ENCODE measurements at regions not wholly inside any gene's neighbourhood (a gene's known extent, or its start where the extent isn't known, plus 50 kb on each side); places are given as distances from the start of the nearest gene placed in this dataset.
A peak's percentile ranks its signal among the peaks of the same experiment; 100 is the strongest.

DNA sequence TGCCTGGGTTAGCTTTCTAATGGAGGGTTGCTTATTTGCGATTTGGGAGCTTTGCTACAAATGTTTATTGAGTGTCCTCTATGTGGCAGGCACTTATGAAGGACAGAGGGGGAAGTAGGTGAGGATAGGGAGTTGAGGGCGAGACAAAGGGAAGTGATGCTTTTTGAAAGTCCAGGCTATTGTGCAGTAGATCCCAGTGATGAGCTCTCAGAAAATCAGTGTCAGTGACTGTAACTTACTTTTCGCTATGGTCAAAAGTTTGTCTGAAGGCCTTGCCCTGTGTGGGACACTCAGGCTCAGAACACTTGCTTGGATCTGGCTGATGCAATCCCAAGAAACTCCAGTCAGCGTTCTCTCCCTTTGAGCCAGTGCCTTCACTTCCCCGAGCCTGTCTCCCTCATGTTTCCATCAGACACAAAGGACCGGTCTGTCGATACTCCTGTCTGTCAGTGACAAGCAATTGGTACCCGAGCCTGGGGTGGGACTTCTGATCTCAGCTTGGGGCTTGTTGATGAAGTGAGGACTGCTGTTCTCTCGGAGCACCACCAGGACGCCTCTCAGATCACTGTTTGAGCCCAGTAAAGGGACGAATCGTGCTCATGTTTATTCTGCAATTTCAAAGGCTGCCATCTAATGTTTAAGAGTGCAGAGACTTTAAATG is 63.1 kb upstream of the SORCS3 start:
- H3K4me1 ChIP-seq (ENCODE audit: insufficient read depth, low read length): 0 out of 2 replicates have a peak, but pooled peaks cover 6% of the 10 kb centered on the region
- peaks cover 0 to 25% of the 10 kb centered on the region in 2 experiments; a peak in 2 of 5 replicates for H3K27me3 ChIP-seq (ENCODE audit: control insufficient read depth in 1 of 2, insufficient read depth in 2 of 2, low read length in 2 of 2)
- in situ Hi-C loops (cut with HindIII; ENCODE audit: extremely low pct_ligation_motif_present, low pct_unique_long_range_greater_than_20kb): no loop called here
- DNase-seq (ENCODE audit: low spot score) (no peak), ATAC-seq (peak; percentile 19; the same call in 1 of the 3 replicates), FAIRE-seq (no peak)
- no peaks in the 10 kb centered on the region for H3K79me2 ChIP-seq (ENCODE audit: insufficient read depth, low read length)
- H4K20me1 ChIP-seq (ENCODE audit: insufficient read depth, low read length): 0 out of 2 replicates have a peak, but pooled peaks cover 3% of the 10 kb centered on the region
- H3K36me3 ChIP-seq (replicated peaks in 1 of 2; ENCODE audit: control insufficient read depth in 1 of 2, insufficient read depth in 2 of 2, low read length in 2 of 2): no peaks in the 10 kb centered on the region
- ChIA-PET CTCF (ENCODE audit: low intra/inter-chr PET ratio, low total read pairs) (no interaction called here), POLR2A (no interaction called here)
- intact Hi-C loops (cut with micrococcal nuclease; ENCODE audit: unreplicated experiment): no loop called here
- H3K4me2 ChIP-seq (ENCODE audit: low read depth, low read length): no peak overlapping the region
- H3K9me3 ChIP-seq (ENCODE audit: low read length): no peaks in the 10 kb centered on the region
- no TSS peak for BruUV-seq (replicated peaks)
- no peak overlapping the region for H3K27ac ChIP-seq (ENCODE audit: extremely low read length, insufficient read depth, low read length)
- 22% methylated on average over 10 of the region's 12 CpGs for WGBS (ENCODE audit: low lambda C conversion rate)
- no peak overlapping the region for H3K9ac ChIP-seq (ENCODE audit: insufficient read depth, low read depth, low read length)
- no peak overlapping the region for H2AFZ ChIP-seq (ENCODE audit: low read length)
- no peak overlapping the region for H3K4me3 ChIP-seq (replicated peaks in 1 of 3; ENCODE audit: insufficient read depth in 1 of 3, low read depth in 2 of 3, low read length in 3 of 3)
- TF ChIP-seq ZNF550 (CRISPR knock-in tag; IDR thresholded peaks at IDR 0.05; ENCODE audit: borderline replicate concordance) (no peak), ZNF263 (CRISPR knock-in tag; IDR thresholded peaks at IDR 0.05) (0 out of 2 replicates have a peak, but pooled peaks have one; percentile 35)
- TF ChIP-seq, protein P1, sequence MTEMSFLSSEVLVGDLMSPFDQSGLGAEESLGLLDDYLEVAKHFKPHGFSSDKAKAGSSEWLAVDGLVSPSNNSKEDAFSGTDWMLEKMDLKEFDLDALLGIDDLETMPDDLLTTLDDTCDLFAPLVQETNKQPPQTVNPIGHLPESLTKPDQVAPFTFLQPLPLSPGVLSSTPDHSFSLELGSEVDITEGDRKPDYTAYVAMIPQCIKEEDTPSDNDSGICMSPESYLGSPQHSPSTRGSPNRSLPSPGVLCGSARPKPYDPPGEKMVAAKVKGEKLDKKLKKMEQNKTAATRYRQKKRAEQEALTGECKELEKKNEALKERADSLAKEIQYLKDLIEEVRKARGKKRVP (CRISPR knock-in tag; IDR thresholded peaks at IDR 0.05): peak in 1 of 2 experiments; percentile 88; a peak in 2 of 4 replicates

DNA sequence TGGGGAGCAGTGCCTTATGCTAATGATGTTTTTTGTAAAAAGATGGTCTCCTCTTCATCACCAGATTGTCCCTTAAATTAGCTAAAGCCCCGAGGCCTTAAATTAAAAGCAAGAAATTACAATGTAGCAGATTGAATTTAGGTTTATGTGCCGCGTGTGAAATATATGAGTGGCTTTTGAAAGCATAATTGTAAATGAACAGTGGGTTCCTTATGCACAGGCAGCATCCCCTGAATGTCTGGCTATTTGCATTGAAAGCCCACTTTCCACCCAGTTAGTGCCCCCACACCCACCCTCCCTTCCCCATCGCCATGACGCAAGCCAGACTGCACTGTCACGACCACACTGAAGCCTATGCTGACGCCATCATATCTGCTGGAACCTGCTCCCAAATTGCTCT is 62.4 kb upstream of the SORCS3 start:
- BruUV-seq (replicated peaks): no TSS peak
- ATAC-seq (no peak), FAIRE-seq (no peak), DNase-seq (ENCODE audit: low spot score) (no peak)
- ChIA-PET POLR2A (no interaction called here), CTCF (ENCODE audit: low intra/inter-chr PET ratio, low total read pairs) (no interaction called here)
- Histone ChIP-seq H3K9ac (ENCODE audit: insufficient read depth, low read depth, low read length) (no peak overlapping the region), H4K20me1 (ENCODE audit: insufficient read depth, low read length) (0 out of 2 replicates have a peak, but pooled peaks cover 3% of the 10 kb centered on the region), H3K4me2 (ENCODE audit: low read depth, low read length) (no peak overlapping the region), H3K4me3 (replicated peaks in 1 of 3; ENCODE audit: insufficient read depth in 1 of 3, low read depth in 2 of 3, low read length in 3 of 3) (no peak overlapping the region), H3K4me1 (ENCODE audit: insufficient read depth, low read length) (0 out of 2 replicates have a peak, but pooled peaks cover 6% of the 10 kb centered on the region), H3K27ac (ENCODE audit: extremely low read length, insufficient read depth, low read length) (no peak overlapping the region), H3K9me3 (ENCODE audit: low read length) (no peaks in the 10 kb centered on the region), H2AFZ (ENCODE audit: low read length) (no peak overlapping the region), H3K27me3 (ENCODE audit: control insufficient read depth in 1 of 2, insufficient read depth in 2 of 2, low read length in 2 of 2) (peaks cover 0 to 25% of the 10 kb centered on the region in 2 experiments; a peak in 2 of 5 replicates), H3K36me3 (replicated peaks in 1 of 2; ENCODE audit: control insufficient read depth in 1 of 2, insufficient read depth in 2 of 2, low read length in 2 of 2) (no peaks in the 10 kb centered on the region), H3K79me2 (ENCODE audit: insufficient read depth, low read length) (no peaks in the 10 kb centered on the region)
- in situ Hi-C loops (cut with HindIII; ENCODE audit: extremely low pct_ligation_motif_present, low pct_unique_long_range_greater_than_20kb) (no loop called here), intact Hi-C loops (cut with micrococcal nuclease; ENCODE audit: unreplicated experiment) (no loop called here)
- 60% methylated on average over 6 of the region's 7 CpGs for WGBS (ENCODE audit: low lambda C conversion rate)
- TF ChIP-seq NFIB (CRISPR knock-in tag; IDR thresholded peaks at IDR 0.05; ENCODE audit: borderline replicate concordance) (no peak), ZNF550 (CRISPR knock-in tag; IDR thresholded peaks at IDR 0.05; ENCODE audit: borderline replicate concordance) (no peak), RXRA (CRISPR knock-in tag; IDR thresholded peaks at IDR 0.05) (no peak), ZNF180 (CRISPR knock-in tag; IDR thresholded peaks at IDR 0.05; ENCODE audit: borderline replicate concordance, low read depth) (no peak), SMAD1 (CRISPR knock-in tag; IDR thresholded peaks at IDR 0.05; ENCODE audit: borderline replicate concordance, low read depth) (no peak), PITX1 (CRISPR knock-in tag; IDR thresholded peaks at IDR 0.05) (no peak)
- TF ChIP-seq, protein P2, sequence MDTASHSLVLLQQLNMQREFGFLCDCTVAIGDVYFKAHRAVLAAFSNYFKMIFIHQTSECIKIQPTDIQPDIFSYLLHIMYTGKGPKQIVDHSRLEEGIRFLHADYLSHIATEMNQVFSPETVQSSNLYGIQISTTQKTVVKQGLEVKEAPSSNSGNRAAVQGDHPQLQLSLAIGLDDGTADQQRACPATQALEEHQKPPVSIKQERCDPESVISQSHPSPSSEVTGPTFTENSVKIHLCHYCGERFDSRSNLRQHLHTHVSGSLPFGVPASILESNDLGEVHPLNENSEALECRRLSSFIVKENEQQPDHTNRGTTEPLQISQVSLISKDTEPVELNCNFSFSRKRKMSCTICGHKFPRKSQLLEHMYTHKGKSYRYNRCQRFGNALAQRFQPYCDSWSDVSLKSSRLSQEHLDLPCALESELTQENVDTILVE (CRISPR knock-in tag; IDR thresholded peaks at IDR 0.05): no peak
- TF ChIP-seq, protein P3, sequence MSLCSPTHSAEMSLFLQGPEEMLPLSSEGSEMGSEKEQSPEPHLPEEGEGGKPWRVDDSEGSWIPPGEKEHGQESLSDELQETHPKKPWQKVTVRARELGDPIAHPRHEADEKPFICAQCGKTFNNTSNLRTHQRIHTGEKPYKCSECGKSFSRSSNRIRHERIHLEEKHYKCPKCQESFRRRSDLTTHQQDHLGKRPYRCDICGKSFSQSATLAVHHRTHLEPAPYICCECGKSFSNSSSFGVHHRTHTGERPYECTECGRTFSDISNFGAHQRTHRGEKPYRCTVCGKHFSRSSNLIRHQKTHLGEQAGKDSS (CRISPR knock-in tag; IDR thresholded peaks at IDR 0.05; ENCODE audit: borderline replicate concordance, low read depth): no peak
- TF ChIP-seq, protein P4, sequence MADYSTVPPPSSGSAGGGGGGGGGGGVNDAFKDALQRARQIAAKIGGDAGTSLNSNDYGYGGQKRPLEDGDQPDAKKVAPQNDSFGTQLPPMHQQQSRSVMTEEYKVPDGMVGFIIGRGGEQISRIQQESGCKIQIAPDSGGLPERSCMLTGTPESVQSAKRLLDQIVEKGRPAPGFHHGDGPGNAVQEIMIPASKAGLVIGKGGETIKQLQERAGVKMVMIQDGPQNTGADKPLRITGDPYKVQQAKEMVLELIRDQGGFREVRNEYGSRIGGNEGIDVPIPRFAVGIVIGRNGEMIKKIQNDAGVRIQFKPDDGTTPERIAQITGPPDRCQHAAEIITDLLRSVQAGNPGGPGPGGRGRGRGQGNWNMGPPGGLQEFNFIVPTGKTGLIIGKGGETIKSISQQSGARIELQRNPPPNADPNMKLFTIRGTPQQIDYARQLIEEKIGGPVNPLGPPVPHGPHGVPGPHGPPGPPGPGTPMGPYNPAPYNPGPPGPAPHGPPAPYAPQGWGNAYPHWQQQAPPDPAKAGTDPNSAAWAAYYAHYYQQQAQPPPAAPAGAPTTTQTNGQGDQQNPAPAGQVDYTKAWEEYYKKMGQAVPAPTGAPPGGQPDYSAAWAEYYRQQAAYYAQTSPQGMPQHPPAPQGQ (CRISPR knock-in tag; IDR thresholded peaks at IDR 0.05; ENCODE audit: borderline replicate concordance): no peak
